HCT116 (cell line): ENCODE measurements at regions not wholly inside any gene's neighbourhood (a gene's known extent, or its start where the extent isn't known, plus 50 kb on each side); places are given as distances from the start of the nearest gene placed in this dataset.

Experiments used
- ATAC-seq: fragments of 200-7000 bp; cut with Tn5 transposase; 2 replicates; pipeline ENCODE4 v1.9.1; 2020; ENCODE audit warnings: mild to moderate bottlenecking, moderate library complexity
- BruUV-seq: library from RNA; stranded (reverse); fragments of 400-500 nt; replicated peaks from 2 replicates; lab custom pipeline; 2021; lab: Mats Ljungman, UMichigan
- CTCF ChIA-PET: fragments of 300-600 bp; sonication (Branson Sonifier 250); formaldehyde crosslinking; loops from one replicate; lab custom pipeline; 2021; ENCODE audit warnings: antibody characterized with exemption; lab: Charles Lee
- POLR2A ChIA-PET: fragments of 300-600, 350-600 bp; sonication (Branson Sonifier 250); formaldehyde crosslinking; loops from one replicate; lab custom pipeline; 2021; ENCODE audit warnings: antibody characterized with exemption; lab: Charles Lee
- RAD21 ChIA-PET, 2 experiments: fragments of 300-600 bp; sonication (Branson Sonifier 250); formaldehyde crosslinking; loops; one replicate each; lab custom pipeline; 2023; ENCODE audit warnings: low total read pairs in 2 of 2; ENCODE audit not compliant: uncharacterized antibody in 2 of 2, unreplicated experiment in 2 of 2, low non-redundant PET in 1 of 2; lab: Charles Lee
- DNase-seq: peaks from one replicate; pipeline ENCODE4 v3.0.0-alpha.2; 2010; ENCODE audit warnings: low read depth, low spot score
- H2AFZ ChIP-seq: fragments of 200-600 bp; shearing (Covaris generic), sonication (generic); 2 replicates; pipeline ENCODE4 v1.6.1; 2017; ENCODE audit warnings: low read depth, mixed run types, mixed read lengths, antibody characterized with exemption, low read length; ENCODE audit not compliant: poor library complexity, severe bottlenecking
- H3K27ac ChIP-seq: 2 replicates; pipeline ENCODE4 v1.5.1; 2012; ENCODE audit warnings: low read depth, low read length
- H3K27me3 ChIP-seq: fragments of 200-600 bp; sonication (generic); 2 replicates; pipeline ENCODE4 v1.6.1; 2016; ENCODE audit warnings: mixed run types, low read length, mixed read lengths; ENCODE audit not compliant: insufficient read depth
- H3K36me3 ChIP-seq, 2 experiments: fragments of 200-500 bp in 1 of 2; fragments of 200-600 bp in 1 of 2; sonication (Bioruptor generic) in 1 of 2; sonication (generic) in 1 of 2; 2 replicates each; pipeline versions ENCODE4 v1.5.1 to v1.6.1; 2014 to 2016; ENCODE audit warnings: low read length in 2 of 2, inconsistent platforms in 1 of 2, mixed read lengths in 1 of 2, mixed run types in 1 of 2; ENCODE audit not compliant: insufficient read depth in 2 of 2, control insufficient read depth in 1 of 2
- H3K4me1 ChIP-seq, 2 experiments: fragments of 200-600 bp in 1 of 2; sonication (generic) in 1 of 2; 2 replicates each; pipeline versions ENCODE4 v1.5.1 to v1.6.1; 2012 to 2017; ENCODE audit warnings: low read length in 2 of 2, inconsistent platforms in 1 of 2, mild to moderate bottlenecking in 1 of 2, mixed read lengths in 1 of 2, mixed run types in 1 of 2, moderate library complexity in 1 of 2; ENCODE audit not compliant: insufficient read depth in 2 of 2, control insufficient read depth in 1 of 2
- H3K4me2 ChIP-seq: fragments of 200-600 bp; sonication (generic); 2 replicates; pipeline ENCODE4 v1.6.1; 2017; ENCODE audit warnings: mixed run types, low read length, mixed read lengths
- H3K4me3 ChIP-seq, 2 experiments: fragments of 200-600 bp in 1 of 2; sonication (generic) in 1 of 2; replicated peaks in 1 of 2; 2 replicates each; pipeline ENCODE4 v1.5.1; 2011 to 2016; ENCODE audit warnings: low read length in 2 of 2, control low read depth in 1 of 2, low read depth in 1 of 2, mild to moderate bottlenecking in 1 of 2, mixed read lengths in 1 of 2, mixed run types in 1 of 2
- H3K79me2 ChIP-seq: fragments of 200-600 bp; sonication (generic); 2 replicates; pipeline ENCODE4 v1.6.1; 2017; ENCODE audit warnings: mild to moderate bottlenecking, mixed run types, low read length, moderate library complexity, mixed read lengths; ENCODE audit not compliant: insufficient read depth
- H3K9ac ChIP-seq: fragments of 200-600 bp; sonication (generic); 2 replicates; pipeline ENCODE4 v1.6.1; 2016; ENCODE audit warnings: low read length, mixed read lengths
- H3K9me2 ChIP-seq: fragments of 200-600 bp; sonication (generic), shearing (Covaris generic); 2 replicates; pipeline ENCODE4 v1.6.1; 2017; ENCODE audit warnings: mixed run types, mild to moderate bottlenecking, moderate library complexity; ENCODE audit not compliant: insufficient read depth
- H3K9me3 ChIP-seq, 2 experiments: fragments of 200-500 bp in 1 of 2; fragments of 200-600 bp in 1 of 2; sonication (Bioruptor generic) in 1 of 2; sonication (generic) in 1 of 2; 2 replicates each; pipeline ENCODE4 v1.6.1; 2014 to 2017; ENCODE audit warnings: low read length in 2 of 2, mixed read lengths in 2 of 2, inconsistent platforms in 1 of 2, low read depth in 1 of 2, mild to moderate bottlenecking in 1 of 2, mixed run types in 1 of 2, moderate library complexity in 1 of 2; ENCODE audit not compliant: control insufficient read depth in 1 of 2, insufficient read depth in 1 of 2
- H4K20me1 ChIP-seq: fragments of 200-600 bp; sonication (generic), shearing (Covaris generic); 2 replicates; pipeline ENCODE4 v1.6.1; 2017; ENCODE audit warnings: mixed run types, mild to moderate bottlenecking, moderate library complexity; ENCODE audit not compliant: insufficient read depth
- CEBPB ChIP-seq: IDR thresholded peaks from 2 replicates; pipeline ENCODE4 v1.6.1; 2012; ENCODE audit warnings: low read depth
- EGR1 ChIP-seq: IDR thresholded peaks from 2 replicates; pipeline ENCODE4 v1.6.1; 2012; ENCODE audit warnings: low read depth
- ELF1 ChIP-seq: IDR thresholded peaks from 2 replicates; pipeline ENCODE4 v1.6.1; 2012; ENCODE audit warnings: low read depth, borderline replicate concordance
- EZH2 ChIP-seq: fragments of 200-600 bp; sonication (generic); IDR thresholded peaks from 2 replicates; pipeline ENCODE4 v1.6.1; 2017; ENCODE audit warnings: antibody characterized with exemption, mixed run types
- POLR2AphosphoS5 ChIP-seq: IDR thresholded peaks from 2 replicates; pipeline ENCODE4 v1.6.1; 2011; ENCODE audit warnings: mild to moderate bottlenecking, low read depth, low read length, moderate library complexity
- SP1 ChIP-seq: IDR thresholded peaks from 2 replicates; pipeline ENCODE4 v1.6.1; 2012; ENCODE audit warnings: low read depth
- TCF7L2 ChIP-seq: IDR thresholded peaks from 2 replicates; pipeline ENCODE4 v1.7.0; 2011; ENCODE audit warnings: borderline replicate concordance, inconsistent platforms; ENCODE audit not compliant: insufficient read depth, insufficient read length; ENCODE audit errors: extremely low read depth
- YY1 ChIP-seq: IDR thresholded peaks from 2 replicates; pipeline ENCODE4 v1.6.1; 2011; ENCODE audit warnings: low read length, low read depth, moderate library complexity, mild to moderate bottlenecking; ENCODE audit not compliant: insufficient replicate concordance; ENCODE audit errors: extremely low read depth
- ZNF274 ChIP-seq: fragments of 200-500 bp; sonication (Bioruptor generic); IDR thresholded peaks from 2 replicates; pipeline ENCODE4 v1.6.1; 2014; ENCODE audit warnings: mild to moderate bottlenecking, low read depth, low read length, inconsistent platforms
- intact Hi-C: fragments of 100-400 bp; cut with micrococcal nuclease; formaldehyde crosslinking; loops from 2 replicates; pipeline ENCODE4 v1.10.0; 2022
- TF ChIP-seq, protein P1 (sequence below): IDR thresholded peaks from 2 replicates; pipeline ENCODE4 v1.6.1; 2012
- TF ChIP-seq, protein P2 (sequence below): IDR thresholded peaks from 2 replicates; pipeline ENCODE4 v1.6.1; 2012

DNA sequence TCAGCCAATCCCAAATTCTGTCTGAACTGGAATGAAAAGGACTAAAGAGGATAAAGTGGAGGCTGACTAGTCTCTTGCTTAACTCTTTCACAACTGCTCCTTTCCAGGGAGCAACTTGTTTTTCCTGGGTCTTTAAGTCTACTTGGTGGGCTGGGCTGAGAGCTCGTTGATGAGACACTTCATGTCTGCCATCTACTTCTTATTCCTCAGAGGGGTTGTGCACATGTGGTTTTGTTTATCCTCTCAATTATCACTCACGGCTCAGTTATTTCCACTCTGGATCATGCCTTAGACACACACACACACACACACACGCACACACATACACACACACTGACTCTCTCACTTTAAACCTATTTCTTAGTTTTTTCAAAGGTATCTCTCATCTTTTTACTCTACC is 298.6 kb upstream of the MTPN start:
- Histone ChIP-seq H4K20me1 (no peaks in the 10 kb centered on the region), H3K27me3 (no peaks in the 10 kb centered on the region), H3K36me3 (no peaks in the 10 kb centered on the region), H3K4me1 (no peaks in the 10 kb centered on the region), H3K4me3 (no peak overlapping the region), H3K79me2 (no peaks in the 10 kb centered on the region), H3K27ac (no peak overlapping the region), H3K4me2 (no peak overlapping the region), H3K9me2 (no peaks in the 10 kb centered on the region), H3K9ac (no peak overlapping the region), H2AFZ (no peak overlapping the region), H3K9me3 (no peaks in the 10 kb centered on the region)
- intact Hi-C loops = no loop called here
- ChIA-PET POLR2A (interaction anchor here (0.7 kb wide), 1 partner anchor 103 kb away, joined by 3 read pairs; no protein-coding TSS in a partner anchor), RAD21 (no interaction called here), CTCF (no interaction called here)
- ATAC-seq (no peak), DNase-seq (no peak)
- TF ChIP-seq ELF1 (no peak), YY1 (no peak), ZNF274 (no peak), POLR2AphosphoS5 (no peak), SP1 (no peak), TCF7L2 (no peak), CEBPB (no peak)
- TF ChIP-seq, protein P1, sequence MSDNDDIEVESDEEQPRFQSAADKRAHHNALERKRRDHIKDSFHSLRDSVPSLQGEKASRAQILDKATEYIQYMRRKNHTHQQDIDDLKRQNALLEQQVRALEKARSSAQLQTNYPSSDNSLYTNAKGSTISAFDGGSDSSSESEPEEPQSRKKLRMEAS = no peak
- no TSS peak for BruUV-seq

GRCh38 chr7:136274636-136275345 is 297.6 kb upstream of the MTPN start:
- H3K9ac ChIP-seq = no peak overlapping the region
- no peaks in the 10 kb centered on the region for H3K36me3 ChIP-seq
- no peak overlapping the region for H3K27ac ChIP-seq
- ChIA-PET POLR2A (no interaction called here), RAD21 (no interaction called here), CTCF (no interaction called here)
- H3K27me3 ChIP-seq = no peaks in the 10 kb centered on the region
- no peak for DNase-seq
- no peak for TF ChIP-seq EZH2
- no peak for TF ChIP-seq EGR1
- TF ChIP-seq, protein P2, sequence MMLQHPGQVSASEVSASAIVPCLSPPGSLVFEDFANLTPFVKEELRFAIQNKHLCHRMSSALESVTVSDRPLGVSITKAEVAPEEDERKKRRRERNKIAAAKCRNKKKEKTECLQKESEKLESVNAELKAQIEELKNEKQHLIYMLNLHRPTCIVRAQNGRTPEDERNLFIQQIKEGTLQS = no peak
- no peak overlapping the region for H2AFZ ChIP-seq
- no peaks in the 10 kb centered on the region for H4K20me1 ChIP-seq
- no peak overlapping the region for H3K4me2 ChIP-seq
- H3K4me1 ChIP-seq = no peaks in the 10 kb centered on the region
- intact Hi-C loops = no loop called here
- H3K4me3 ChIP-seq = no peak overlapping the region
- no peaks in the 10 kb centered on the region for H3K9me3 ChIP-seq
- no peaks in the 10 kb centered on the region for H3K9me2 ChIP-seq
- no peak for ATAC-seq
- H3K79me2 ChIP-seq = no peaks in the 10 kb centered on the region
- BruUV-seq = no TSS peak
